ENCODE measurements at regions not wholly inside any gene's neighbourhood (a gene's known extent, or its start where the extent isn't known, plus 50 kb on each side); places are given as distances from the start of the nearest gene placed in this dataset.

- DNase-seq (ENCODE audit: low read depth): no peak
Observed at GRCh38 chr1:172952516-172952915, 98.2 kb downstream of the TNFSF18 start.

GRCh38 chr1:172954476-172955150, 96.1 kb downstream of the TNFSF18 start:
- no peak for DNase-seq (ENCODE audit: low read depth)

- DNase-seq (ENCODE audit: low read depth): no peak
Observed at GRCh38 chr1:172955161-172955815, 95.5 kb downstream of the TNFSF18 start.

- DNase-seq (ENCODE audit: low read depth): no peak
Observed at GRCh38 chr1:172956871-172957270, 93.9 kb downstream of the TNFSF18 start.

GRCh38 chr1:172957491-172957890, 93.2 kb downstream of the TNFSF18 start:
- DNase-seq (ENCODE audit: low read depth): no peak

GRCh38 chr1:172959571-172959970, 91.2 kb downstream of the TNFSF18 start:
- DNase-seq (ENCODE audit: low read depth): no peak

- no peak for DNase-seq (ENCODE audit: low read depth)
Observed at GRCh38 chr1:172960019-172960418, 90.7 kb downstream of the TNFSF18 start.

GRCh38 chr1:172960454-172961208, 90.1 kb downstream of the TNFSF18 start:
- no peak for DNase-seq (ENCODE audit: low read depth)

GRCh38 chr1:172964864-172965263, 85.9 kb downstream of the TNFSF18 start:
- DNase-seq (ENCODE audit: low read depth): no peak

GRCh38 chr1:172966844-172967540, 83.7 kb downstream of the TNFSF18 start:
- no peak for DNase-seq (ENCODE audit: low read depth)

- no peak for DNase-seq (ENCODE audit: low read depth)
Observed at GRCh38 chr1:172967936-172968335, 82.8 kb downstream of the TNFSF18 start.

- no peak for DNase-seq (ENCODE audit: low read depth)
Observed at GRCh38 chr1:172969611-172970010, 81.1 kb downstream of the TNFSF18 start.

GRCh38 chr1:172970186-172970585, 80.6 kb downstream of the TNFSF18 start:
- no peak for DNase-seq (ENCODE audit: low read depth)

GRCh38 chr1:172971241-172971640, 79.5 kb downstream of the TNFSF18 start:
- DNase-seq (ENCODE audit: low read depth): no peak

- no peak for DNase-seq (ENCODE audit: low read depth)
Observed at GRCh38 chr1:172972258-172972657, 78.5 kb downstream of the TNFSF18 start.

- DNase-seq (ENCODE audit: low read depth): no peak
Observed at GRCh38 chr1:172973424-172973823, 77.3 kb downstream of the TNFSF18 start.

GRCh38 chr1:172976222-172977041, 74.3 kb downstream of the TNFSF18 start:
- peak; percentile 77 for DNase-seq (ENCODE audit: low read depth)

GRCh38 chr1:172977296-172978017, 73.3 kb downstream of the TNFSF18 start:
- DNase-seq (ENCODE audit: low read depth): no peak

- no peak for DNase-seq (ENCODE audit: low read depth)
Observed at GRCh38 chr1:172978595-172978994, 72.1 kb downstream of the TNFSF18 start.

GRCh38 chr1:172979828-172980227, 70.9 kb downstream of the TNFSF18 start:
- no peak for DNase-seq (ENCODE audit: low read depth)

GRCh38 chr1:172980456-172980855, 70.3 kb downstream of the TNFSF18 start:
- no peak for DNase-seq (ENCODE audit: low read depth)
